Tibial nerve (tissue), 4 donors: ENCODE measurements at regions not wholly inside any gene's neighbourhood (a gene's known extent, or its start where the extent isn't known, plus 50 kb on each side); places are given as distances from the start of the nearest gene placed in this dataset.

Source experiments
- DNase-seq, 2 donors: peaks; one replicate each; pipeline ENCODE4 v3.0.0-alpha.2; 2019; ENCODE audit warnings: low spot score in 2 of 2
- H3K27ac ChIP-seq, 4 donors: fragments of 200-600 bp; sonication (generic) in 3 of 4; one replicate each; pipeline ENCODE4 v1.5.1; 2017 to 2019; ENCODE audit warnings: mild to moderate bottlenecking in 1 of 4
- H3K27me3 ChIP-seq, 2 donors: fragments of 200-600 bp; sonication (generic) in 1 of 2; one replicate each; pipeline versions ENCODE4 v1.5.1 to v1.6.0; 2017 to 2019
- H3K36me3 ChIP-seq, 3 donors: fragments of 200-600 bp; sonication (generic); one replicate each; pipeline ENCODE4 v1.5.1; 2018 to 2019
- H3K4me1 ChIP-seq, 4 donors: fragments of 200-600 bp; sonication (generic) in 3 of 4; one replicate each; pipeline ENCODE4 v1.5.1; 2017 to 2019
- H3K4me3 ChIP-seq, 4 donors: fragments of 200-600 bp; sonication (generic) in 3 of 4; one replicate each; pipeline ENCODE4 v1.5.1; 2017 to 2019; ENCODE audit warnings: mild to moderate bottlenecking in 1 of 4, moderate library complexity in 1 of 4
- H3K9me3 ChIP-seq, 4 donors: fragments of 200-600 bp; sonication (generic) in 3 of 4; one replicate each; pipeline ENCODE4 v1.5.1; 2017 to 2019
- EP300 ChIP-seq, 2 donors: sonication (generic); formaldehyde crosslinking; IDR thresholded peaks; one replicate each; pipeline ENCODE4 v1.6.1; 2017; ENCODE audit warnings: antibody characterized with exemption in 2 of 2, mild to moderate bottlenecking in 1 of 2
- POLR2A ChIP-seq, 2 donors: fragments of 450-650 bp; IDR thresholded peaks; one replicate each; pipeline ENCODE4 v1.6.1; 2017; ENCODE audit warnings: antibody characterized with exemption in 2 of 2, mild to moderate bottlenecking in 2 of 2, moderate library complexity in 2 of 2
- WGBS, 2 donors: methylation state at CpG; one replicate each; pipeline ENCODE4 v1.1.5; 2018; 5-methylcytosine and 5-hydroxymethylcytosine counted together
- TF ChIP-seq, protein P1 (sequence below), 5 experiments: fragments of 200-600 bp in 3 of 5; fragments of 450-650 bp in 2 of 5; sonication (generic) in 3 of 5; IDR thresholded peaks; one replicate each; pipeline ENCODE4 v1.5.1; 2016 to 2019; ENCODE audit warnings: antibody characterized with exemption in 5 of 5, mild to moderate bottlenecking in 3 of 5, moderate library complexity in 2 of 5

DNA sequence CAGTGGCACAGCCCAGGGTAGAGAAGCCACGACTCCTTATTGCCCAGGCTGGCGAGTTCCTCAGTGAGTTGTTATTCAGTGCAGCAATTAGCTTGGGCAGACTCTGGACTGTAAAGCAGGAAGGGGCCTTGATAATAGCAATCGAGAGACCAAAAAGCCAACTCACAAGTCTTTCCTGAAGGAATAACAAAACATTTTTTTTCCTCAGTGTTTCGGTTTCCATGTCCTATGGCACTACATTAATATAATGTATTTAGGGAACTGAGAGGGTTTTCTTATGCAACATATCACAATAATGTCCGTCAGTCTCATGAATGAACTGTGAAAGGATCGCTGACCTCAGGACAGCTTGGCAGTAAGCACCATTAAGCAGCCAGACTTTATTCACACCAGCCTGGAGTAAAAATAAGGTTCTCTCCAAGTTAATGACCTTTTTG lies 248.9 kb upstream of the TBL1XR1 start:
- 50 to 53% methylated on average over 6 of the region's 6 CpGs for WGBS, 2 donors
- H3K4me3 ChIP-seq = no peak overlapping the region

DNA sequence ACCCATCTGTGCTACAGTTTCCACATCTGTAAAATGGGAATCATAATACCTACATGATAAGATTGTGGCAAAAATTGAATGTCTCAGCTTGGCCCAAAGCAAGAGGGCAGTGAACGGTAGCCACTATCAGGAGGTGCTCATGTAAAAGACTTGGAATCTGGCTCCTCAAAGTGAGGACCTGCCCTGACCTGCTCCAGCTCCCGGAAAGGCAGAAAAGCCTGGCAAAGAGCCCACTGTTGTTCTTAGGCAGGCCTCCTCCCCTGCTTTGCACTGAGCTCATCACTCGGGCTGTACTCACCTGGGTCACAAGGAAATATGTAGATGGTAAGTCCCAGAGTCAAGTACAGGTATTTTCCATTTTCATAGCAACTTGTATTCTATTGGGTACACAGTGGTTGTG lies 250.7 kb upstream of the TBL1XR1 start:
- WGBS, 2 donors = 84 to 88% methylated on average over 3 of the region's 3 CpGs
- no peak overlapping the region for H3K4me3 ChIP-seq
- H3K36me3 ChIP-seq = no peaks in the 10 kb centered on the region
- no peak for DNase-seq
- TF ChIP-seq EP300 (IDR thresholded peaks at IDR 0.05) = no peak
- TF ChIP-seq POLR2A (IDR thresholded peaks at IDR 0.05) = no peak
- TF ChIP-seq, protein P1, sequence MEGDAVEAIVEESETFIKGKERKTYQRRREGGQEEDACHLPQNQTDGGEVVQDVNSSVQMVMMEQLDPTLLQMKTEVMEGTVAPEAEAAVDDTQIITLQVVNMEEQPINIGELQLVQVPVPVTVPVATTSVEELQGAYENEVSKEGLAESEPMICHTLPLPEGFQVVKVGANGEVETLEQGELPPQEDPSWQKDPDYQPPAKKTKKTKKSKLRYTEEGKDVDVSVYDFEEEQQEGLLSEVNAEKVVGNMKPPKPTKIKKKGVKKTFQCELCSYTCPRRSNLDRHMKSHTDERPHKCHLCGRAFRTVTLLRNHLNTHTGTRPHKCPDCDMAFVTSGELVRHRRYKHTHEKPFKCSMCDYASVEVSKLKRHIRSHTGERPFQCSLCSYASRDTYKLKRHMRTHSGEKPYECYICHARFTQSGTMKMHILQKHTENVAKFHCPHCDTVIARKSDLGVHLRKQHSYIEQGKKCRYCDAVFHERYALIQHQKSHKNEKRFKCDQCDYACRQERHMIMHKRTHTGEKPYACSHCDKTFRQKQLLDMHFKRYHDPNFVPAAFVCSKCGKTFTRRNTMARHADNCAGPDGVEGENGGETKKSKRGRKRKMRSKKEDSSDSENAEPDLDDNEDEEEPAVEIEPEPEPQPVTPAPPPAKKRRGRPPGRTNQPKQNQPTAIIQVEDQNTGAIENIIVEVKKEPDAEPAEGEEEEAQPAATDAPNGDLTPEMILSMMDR (IDR thresholded peaks at IDR 0.05) = no peak
- peaks cover 0 to 17% (median 5%) of the 10 kb centered on the region in 4 donors for H3K4me1 ChIP-seq
- H3K27me3 ChIP-seq = no peaks in the 10 kb centered on the region
- no peaks in the 10 kb centered on the region for H3K9me3 ChIP-seq
- H3K27ac ChIP-seq = no peak overlapping the region

More for the DNA sequence above, 248.9 kb upstream of the TBL1XR1 start:
- H3K27ac ChIP-seq = peak overlapping the region in 3 of 4 donors; percentile 9 to 37 (median 20)
- TF ChIP-seq, protein P1 (IDR thresholded peaks at IDR 0.05) = no peak
- TF ChIP-seq EP300 (IDR thresholded peaks at IDR 0.05) (peak in 1 of 2 donors; percentile 64), POLR2A (IDR thresholded peaks at IDR 0.05) (no peak)
- DNase-seq = no peak
- H3K4me1 ChIP-seq = peaks cover 0 to 3% (median 0%) of the 10 kb centered on the region in 4 donors
- no peaks in the 10 kb centered on the region for H3K36me3 ChIP-seq
- H3K9me3 ChIP-seq = no peaks in the 10 kb centered on the region
- no peaks in the 10 kb centered on the region for H3K27me3 ChIP-seq

- TF ChIP-seq POLR2A (IDR thresholded peaks at IDR 0.05) = no peak
- no peak for DNase-seq
- Histone ChIP-seq H3K4me3 (no peak overlapping the region), H3K36me3 (no peaks in the 10 kb centered on the region), H3K9me3 (no peaks in the 10 kb centered on the region), H3K4me1 (peaks cover 0 to 17% (median 5%) of the 10 kb centered on the region in 4 donors), H3K27me3 (no peaks in the 10 kb centered on the region), H3K27ac (no peak overlapping the region)
- WGBS, 2 donors = 62 to 71% methylated on average over 3 of the region's 3 CpGs
Measured at GRCh38 chr3:177448987-177449359, 251.7 kb upstream of the TBL1XR1 start.

DNA sequence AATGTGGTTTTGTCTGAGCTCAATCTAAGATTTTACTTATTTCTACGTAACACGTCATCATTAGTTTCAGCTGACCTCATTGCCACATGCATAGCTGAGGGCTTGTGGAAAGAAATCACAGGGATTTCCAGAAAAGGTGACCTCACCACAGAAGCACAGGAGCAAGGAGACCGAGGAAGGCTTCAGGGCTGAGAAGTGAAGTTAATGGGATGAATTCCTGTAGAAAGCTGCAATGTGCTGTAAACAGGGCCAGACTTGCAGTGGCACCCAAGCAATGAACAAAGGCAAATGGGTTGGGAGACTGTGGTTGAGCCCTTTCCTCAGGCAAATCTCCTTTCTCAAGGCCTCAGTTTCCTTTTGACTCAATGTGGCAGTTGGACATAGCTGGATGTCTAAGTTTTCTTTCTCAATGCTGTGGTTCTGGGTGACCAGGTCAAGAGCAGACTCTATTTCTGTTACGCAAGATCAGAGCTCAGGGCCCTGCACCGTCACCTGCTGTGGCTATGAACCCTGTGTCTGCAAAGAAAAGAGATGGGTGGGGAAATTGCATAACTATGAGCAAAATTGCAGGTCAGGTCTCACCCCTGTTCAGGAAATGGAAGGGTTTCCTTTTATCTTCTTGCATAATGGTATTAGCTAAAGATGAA lies 252.2 kb upstream of the TBL1XR1 start:
- Histone ChIP-seq H3K27ac (no peak overlapping the region), H3K27me3 (no peaks in the 10 kb centered on the region), H3K4me1 (peaks cover 0 to 17% (median 5%) of the 10 kb centered on the region in 4 donors), H3K36me3 (no peaks in the 10 kb centered on the region), H3K4me3 (no peak overlapping the region), H3K9me3 (no peaks in the 10 kb centered on the region)
- no peak for DNase-seq
- whole genome bisulfite sequencing, 2 donors = 77 to 79% methylated on average over 5 of the region's 5 CpGs
- TF ChIP-seq POLR2A (IDR thresholded peaks at IDR 0.05) (no peak), EP300 (IDR thresholded peaks at IDR 0.05) (no peak)
- TF ChIP-seq, protein P1 (IDR thresholded peaks at IDR 0.05) = no peak

GRCh38 chr3:177451301-177451750 lies 254.0 kb upstream of the TBL1XR1 start:
- H3K36me3 ChIP-seq = no peaks in the 10 kb centered on the region
- H3K4me3 ChIP-seq = no peak overlapping the region
- no peak for DNase-seq
- 46 to 52% methylated on average over 8 of the region's 8 CpGs for WGBS, 2 donors
- peaks cover 0 to 13% (median 5%) of the 10 kb centered on the region in 4 donors for H3K4me1 ChIP-seq
- H3K27ac ChIP-seq = peak overlapping the region in 2 of 4 donors; percentile 5 to 63
- no peaks in the 10 kb centered on the region for H3K27me3 ChIP-seq
- TF ChIP-seq EP300 (IDR thresholded peaks at IDR 0.05) (no peak), POLR2A (IDR thresholded peaks at IDR 0.05) (no peak)
- TF ChIP-seq, protein P1 (IDR thresholded peaks at IDR 0.05) = no peak
- no peaks in the 10 kb centered on the region for H3K9me3 ChIP-seq
